SKM-1 (cell line): ENCODE measurements at regions not wholly inside any gene's neighbourhood (a gene's known extent, or its start where the extent isn't known, plus 50 kb on each side); places are given as distances from the start of the nearest gene placed in this dataset.

Experiments
- DNase-seq: peaks from one replicate; lab custom pipeline; 2025; ENCODE audit not compliant: unreplicated experiment; lab: John Stamatoyannopoulos, UW

GRCh38 chr1:72848997-72849396 lies 566.7 kb upstream of the NEGR1 start:
- no peak for DNase-seq

- DNase-seq, result no peak
These were observed 565.3 kb upstream of the NEGR1 start for GRCh38 chr1:72847651-72848050.

GRCh38 chr1:72846476-72847278 lies 564.3 kb upstream of the NEGR1 start:
- no peak for DNase-seq

- no peak for DNase-seq
These were observed 563.6 kb upstream of the NEGR1 start for GRCh38 chr1:72845981-72846380.

DNA sequence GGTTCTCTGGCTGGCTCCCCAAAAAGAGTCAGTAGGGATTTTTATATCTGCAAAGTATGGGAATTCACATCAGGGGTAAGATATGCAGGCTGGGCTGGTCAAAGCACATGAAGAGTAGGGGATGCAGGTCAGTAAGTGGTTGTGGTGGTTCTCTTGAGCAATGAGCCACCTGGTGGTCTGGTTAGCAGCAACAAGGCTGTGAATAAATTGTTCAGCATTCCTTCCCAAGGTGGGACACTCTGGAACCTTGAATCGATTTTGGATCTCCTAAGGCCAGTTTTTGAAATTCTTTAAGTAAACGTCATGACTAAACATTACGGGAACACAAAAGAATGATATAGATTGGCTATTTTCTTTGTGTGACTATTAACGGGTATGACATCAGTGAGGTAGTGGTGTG lies 563.0 kb upstream of the NEGR1 start:
- DNase-seq, result no peak

DNA sequence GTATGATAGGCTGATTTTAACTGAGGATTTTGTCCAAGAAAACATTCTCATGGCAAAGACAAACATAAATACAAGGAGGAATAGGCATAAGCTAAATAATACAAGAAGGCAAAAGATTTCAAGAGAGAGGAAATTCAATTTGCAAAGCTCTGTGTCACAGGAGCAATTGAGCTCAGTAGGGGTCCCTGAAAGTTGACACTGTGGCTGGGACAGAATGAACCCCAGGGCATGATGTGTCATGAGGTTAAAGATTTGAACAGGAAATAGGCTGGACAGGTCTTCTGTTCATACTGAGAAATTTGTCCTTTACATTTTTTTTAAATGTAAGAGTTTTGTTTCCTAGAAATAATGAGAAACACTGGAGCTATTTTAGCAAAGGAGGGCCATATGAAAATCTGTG lies 555.4 kb upstream of the NEGR1 start:
- no peak for DNase-seq

GRCh38 chr1:72830606-72831390 lies 548.5 kb upstream of the NEGR1 start:
- DNase-seq, result no peak

GRCh38 chr1:72827278-72827677 lies 544.9 kb upstream of the NEGR1 start:
- no peak for DNase-seq

DNA sequence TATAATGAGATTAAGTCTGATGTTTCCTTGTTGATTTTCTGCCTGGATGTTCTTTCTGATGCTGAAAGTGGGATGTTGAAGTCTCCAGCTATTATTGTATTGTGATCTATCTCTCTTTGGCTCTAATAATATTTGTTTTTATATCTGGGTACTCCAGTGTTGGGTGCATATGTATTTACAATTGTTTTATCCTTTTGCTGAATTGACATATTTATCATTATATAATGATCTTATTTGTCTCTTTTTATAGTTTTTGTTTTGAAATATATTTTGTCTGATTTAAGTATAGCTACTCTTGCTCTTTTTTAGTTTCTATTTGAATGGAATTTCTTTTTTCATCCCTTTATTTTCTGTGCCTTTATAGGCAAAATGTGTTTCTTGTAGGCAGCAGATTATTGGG lies 522.2 kb upstream of the NEGR1 start:
- no peak for DNase-seq

GRCh38 chr1:72781038-72781437 lies 498.7 kb upstream of the NEGR1 start:
- DNase-seq, result no peak

GRCh38 chr1:72780212-72780611 lies 497.9 kb upstream of the NEGR1 start:
- no peak for DNase-seq

DNA sequence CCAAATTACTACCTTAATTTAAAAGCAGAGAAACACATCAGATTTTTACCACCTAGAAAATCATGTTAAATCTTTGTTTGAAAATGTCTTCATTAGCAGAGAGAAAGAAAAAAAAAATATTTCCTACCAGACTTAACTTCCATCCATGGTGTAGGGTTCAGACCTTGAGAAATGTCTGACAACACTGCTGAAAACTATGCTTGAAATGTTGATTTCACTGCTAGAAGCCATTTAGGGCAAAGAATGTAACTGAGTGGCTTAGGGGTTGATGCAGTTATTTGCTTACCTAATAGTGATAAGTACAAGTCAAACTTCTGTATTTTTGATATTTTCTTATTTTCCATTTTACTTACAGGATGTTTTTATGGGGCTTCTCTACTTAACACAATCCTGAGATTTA lies 495.6 kb upstream of the NEGR1 start:
- no peak for DNase-seq

DNA sequence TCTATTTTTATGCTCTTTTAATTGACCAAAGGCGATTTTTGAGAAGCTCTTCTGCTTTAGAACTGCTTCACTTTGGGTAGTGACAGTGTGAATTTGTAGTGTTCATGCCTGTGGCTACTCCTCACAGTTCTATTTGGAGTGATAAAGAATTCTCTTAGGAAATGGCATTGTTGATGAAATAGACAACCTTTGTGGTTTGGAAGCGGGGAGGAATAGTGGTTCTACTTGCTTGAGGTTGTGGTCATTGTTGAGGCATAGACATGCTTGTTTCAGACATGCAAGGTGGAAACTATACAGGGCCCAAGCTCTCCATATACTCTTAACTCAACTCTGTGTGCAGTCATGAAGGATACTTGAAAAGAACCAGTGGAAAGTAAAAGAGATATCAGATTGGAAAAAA lies 481.1 kb upstream of the NEGR1 start:
- DNase-seq, result no peak

- DNase-seq, result no peak
These were observed 477.1 kb upstream of the NEGR1 start for GRCh38 chr1:72759486-72759885.

GRCh38 chr1:72757843-72758242 lies 475.5 kb upstream of the NEGR1 start:
- DNase-seq, result no peak

GRCh38 chr1:72745413-72745812 lies 463.1 kb upstream of the NEGR1 start:
- no peak for DNase-seq

DNA sequence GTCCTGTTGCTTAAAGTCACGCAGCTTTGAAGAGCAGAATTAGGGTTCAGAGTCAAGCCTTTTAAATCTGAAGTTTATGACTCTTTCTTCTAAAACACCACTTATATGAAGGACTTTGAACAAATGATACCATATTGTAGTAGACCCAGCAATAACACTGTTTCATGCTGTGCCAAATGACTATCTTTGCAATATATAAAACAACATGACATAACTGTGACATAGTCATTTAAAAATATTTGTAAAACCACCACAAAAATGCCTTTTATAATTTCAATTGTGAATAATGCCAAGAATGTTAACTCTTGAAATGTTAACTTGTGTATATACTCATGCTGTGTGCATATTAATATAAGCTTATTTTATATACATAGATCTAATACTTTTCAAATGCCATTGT lies 452.1 kb upstream of the NEGR1 start:
- DNase-seq, result no peak

GRCh38 chr1:72724951-72725861 lies 442.9 kb upstream of the NEGR1 start:
- DNase-seq, result no peak

GRCh38 chr1:72705921-72706320 lies 423.6 kb upstream of the NEGR1 start:
- no peak for DNase-seq

DNA sequence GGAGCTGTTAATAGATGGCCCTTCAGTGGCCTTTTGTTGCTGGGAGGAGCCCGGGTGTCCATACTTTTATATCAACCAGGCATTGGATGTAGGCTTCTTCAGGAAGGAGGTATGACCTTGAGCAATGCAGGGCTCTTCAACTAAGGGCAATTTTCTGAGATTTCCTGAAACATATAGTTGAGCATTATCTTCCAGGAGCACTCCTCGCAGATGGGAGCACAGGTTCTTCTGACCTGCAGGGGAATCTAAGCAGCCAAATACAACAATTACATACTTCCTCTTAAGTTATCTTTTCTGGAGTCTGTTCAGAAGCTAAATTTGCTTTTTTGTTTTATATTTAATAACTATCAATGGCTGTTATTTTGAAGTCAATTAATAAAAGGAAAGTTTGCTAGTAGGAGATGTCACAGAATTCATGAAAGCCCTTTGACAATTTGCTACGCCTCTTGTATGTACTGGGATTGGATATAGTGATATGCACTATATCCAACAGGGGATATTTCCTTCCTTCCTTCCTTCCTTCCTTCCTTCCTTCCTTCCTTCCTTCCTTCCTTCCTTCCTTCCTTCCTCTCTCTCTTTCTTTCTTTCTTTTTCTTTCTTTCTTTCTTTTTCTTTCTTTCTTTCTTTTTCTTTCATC lies 422.6 kb upstream of the NEGR1 start:
- no peak for DNase-seq

DNA sequence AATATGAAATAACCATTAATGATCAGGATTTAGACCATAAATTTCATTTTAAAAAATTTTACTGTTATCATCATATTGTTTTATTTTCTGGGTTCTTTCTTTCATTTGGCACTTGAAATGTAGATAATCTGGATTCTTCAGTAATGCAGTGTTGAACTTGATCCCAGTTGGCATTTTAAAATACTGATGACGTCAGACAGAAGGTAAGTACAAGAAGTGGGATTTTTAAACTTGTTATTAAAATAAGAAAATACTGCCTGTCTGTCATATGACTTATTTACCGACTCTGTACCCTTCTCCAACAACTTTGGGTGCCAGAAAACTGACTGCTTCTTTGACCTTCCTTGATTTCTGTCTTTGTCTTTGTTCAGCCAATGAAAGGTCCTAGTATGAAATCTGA lies 415.1 kb upstream of the NEGR1 start:
- no peak for DNase-seq
